ENCODE measurements at regions not wholly inside any gene's neighbourhood (a gene's known extent, or its start where the extent isn't known, plus 50 kb on each side); places are given as distances from the start of the nearest gene placed in this dataset.

- TF ChIP-seq CTCF (IDR thresholded peaks at IDR 0.05 in 2 of 3, conservative IDR thresholded peaks at IDR 0.05 in 1 of 3; ENCODE audit: control insufficient read depth in 2 of 3, extremely low read depth in 1 of 3, insufficient read depth in 1 of 3, low read depth in 3 of 3, low read length in 3 of 3) (no peak), USF1 (IDR thresholded peaks at IDR 0.05; ENCODE audit: borderline replicate concordance, extremely low read length, insufficient read depth, low read depth, low read length) (no peak), FOXM1 (IDR thresholded peaks at IDR 0.05; ENCODE audit: low read depth, low read length) (no peak)
Measured at GRCh38 chr10:88156341-88156740, 292.9 kb downstream of the PTEN start.

All from GM12878 (cell line).